AG20443 (cell line): ENCODE measurements at regions not wholly inside any gene's neighbourhood (a gene's known extent, or its start where the extent isn't known, plus 50 kb on each side); places are given as distances from the start of the nearest gene placed in this dataset.

Experiments used
- DNase-seq: peaks from one replicate; pipeline ENCODE4 v3.0.0; 2012; ENCODE audit warnings: low spot score, mixed read lengths

DNA sequence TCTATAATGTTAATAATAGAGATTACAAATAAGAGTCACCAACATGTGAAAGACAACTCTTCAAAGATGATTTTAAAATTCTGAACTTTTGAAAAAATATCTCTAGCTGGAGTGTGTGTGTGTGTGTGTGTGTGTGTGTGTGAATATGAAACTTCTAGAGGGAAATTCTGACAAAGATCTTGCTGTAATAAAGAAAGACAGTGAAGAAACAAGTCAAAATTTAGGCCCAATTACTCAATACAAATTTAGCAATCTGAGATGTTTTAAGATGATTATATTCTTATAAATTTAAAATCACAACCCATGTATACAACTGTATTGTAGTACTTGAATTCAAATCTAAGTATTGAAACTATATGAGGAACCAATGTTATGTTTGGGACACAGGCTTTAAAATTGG, 57.2 kb upstream of the UGP2 start:
- DNase-seq = no peak

DNA sequence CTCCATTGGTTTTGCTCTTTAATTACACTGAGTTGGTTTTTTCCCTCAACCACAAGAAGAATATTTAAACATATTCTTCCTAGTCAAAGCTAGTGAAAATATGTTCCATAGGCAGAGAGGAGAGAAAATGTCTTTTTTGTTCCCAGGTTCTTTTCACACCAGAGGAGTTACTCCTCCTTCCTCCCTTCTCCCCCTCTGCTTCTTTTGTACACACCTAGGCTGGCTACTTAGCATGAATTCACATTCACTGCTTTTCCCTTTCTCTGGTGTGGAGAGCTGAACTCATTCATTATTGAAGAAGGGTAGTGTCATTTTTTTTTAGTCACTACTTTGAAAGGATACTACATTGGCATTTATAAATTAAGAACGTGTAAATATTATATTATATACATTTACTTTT, 56.6 kb upstream of the UGP2 start:
- DNase-seq = no peak

DNA sequence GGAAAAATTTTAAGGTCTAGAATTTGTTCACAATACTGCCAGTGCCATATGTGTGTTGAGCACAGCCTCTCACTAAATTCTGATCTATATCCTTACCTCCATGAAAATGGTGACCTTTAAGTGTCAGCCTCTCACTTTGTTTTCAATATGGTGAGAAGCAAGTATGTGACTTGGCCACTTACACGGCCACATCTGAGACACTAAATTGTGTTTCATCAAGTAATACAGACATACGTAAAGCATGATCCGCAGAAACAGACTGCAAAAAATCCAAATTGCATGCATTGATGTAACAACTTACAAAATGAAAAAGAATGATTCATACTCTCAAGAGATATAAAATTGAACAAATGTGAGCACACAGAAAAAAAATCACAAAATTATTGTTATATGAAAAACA, 55.2 kb upstream of the UGP2 start:
- DNase-seq = no peak

DNA sequence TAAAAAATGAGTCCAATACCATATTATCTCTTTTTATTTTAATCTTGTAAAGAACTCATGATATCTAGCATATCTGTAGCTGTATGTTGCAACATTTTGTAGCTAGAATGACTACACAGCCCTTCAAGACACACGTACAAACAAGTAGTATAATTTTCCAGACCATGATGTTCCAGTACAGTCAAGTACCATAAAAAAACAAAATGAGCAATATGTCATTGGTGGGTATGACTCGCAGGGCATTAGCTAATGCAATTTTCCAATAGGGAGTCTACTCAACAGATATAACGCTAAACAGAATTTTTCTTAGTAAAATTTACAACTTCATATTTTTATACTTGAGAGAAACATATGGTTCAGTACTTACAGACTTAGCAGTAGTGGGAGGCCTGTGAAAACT, 53.6 kb upstream of the UGP2 start:
- DNase-seq = no peak

DNA sequence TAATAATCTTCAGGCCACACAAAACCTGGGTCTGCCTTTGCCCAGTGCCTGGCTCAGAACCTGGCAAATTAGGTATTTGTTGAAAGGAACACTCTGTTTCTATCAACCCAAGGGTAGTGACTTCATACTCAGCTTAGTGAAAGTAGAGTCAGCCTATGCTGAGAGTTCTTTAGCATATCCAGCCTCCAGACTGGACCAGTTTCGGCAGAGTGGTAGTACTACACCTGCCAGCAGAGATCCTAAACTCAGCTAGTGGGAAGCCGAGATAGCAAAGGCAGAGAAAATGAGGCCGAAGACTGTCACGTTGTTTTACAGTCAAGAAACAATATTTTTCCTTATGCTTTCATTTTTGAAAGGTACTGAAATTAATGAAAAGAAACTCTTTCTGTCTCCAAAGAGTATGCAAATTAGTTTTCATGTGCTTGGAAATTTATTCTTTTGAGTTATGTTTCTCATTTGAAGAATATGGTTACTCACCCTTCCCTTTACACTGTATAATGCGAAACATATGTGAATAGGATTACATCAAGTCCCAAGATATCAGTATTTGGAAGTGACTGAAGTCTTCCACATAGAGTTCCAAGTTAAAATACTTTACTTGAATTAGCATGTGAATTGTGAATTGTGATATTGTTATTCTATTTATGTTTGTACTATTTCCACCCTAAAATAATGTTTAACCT, 52.2 kb upstream of the UGP2 start:
- no peak for DNase-seq

DNA sequence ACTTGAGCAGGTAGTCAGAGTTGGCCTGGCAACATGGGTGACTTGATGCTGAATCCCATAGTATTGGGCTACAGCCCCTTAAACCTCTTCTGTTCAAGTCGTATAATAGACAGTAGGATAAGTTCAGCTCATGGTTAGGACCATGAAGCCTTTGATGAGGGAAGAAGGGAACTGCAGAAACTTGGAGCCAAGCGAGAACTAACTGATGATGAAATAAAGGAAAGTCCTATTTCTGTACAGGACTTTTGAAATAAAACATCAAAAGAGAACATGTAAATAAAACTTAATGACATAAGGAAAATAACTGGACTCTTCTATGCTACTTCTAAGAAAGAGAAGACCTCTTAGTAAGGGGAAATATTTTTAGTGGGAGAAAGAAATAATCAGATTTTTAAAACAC, 51.2 kb upstream of the UGP2 start:
- no peak for DNase-seq

DNA sequence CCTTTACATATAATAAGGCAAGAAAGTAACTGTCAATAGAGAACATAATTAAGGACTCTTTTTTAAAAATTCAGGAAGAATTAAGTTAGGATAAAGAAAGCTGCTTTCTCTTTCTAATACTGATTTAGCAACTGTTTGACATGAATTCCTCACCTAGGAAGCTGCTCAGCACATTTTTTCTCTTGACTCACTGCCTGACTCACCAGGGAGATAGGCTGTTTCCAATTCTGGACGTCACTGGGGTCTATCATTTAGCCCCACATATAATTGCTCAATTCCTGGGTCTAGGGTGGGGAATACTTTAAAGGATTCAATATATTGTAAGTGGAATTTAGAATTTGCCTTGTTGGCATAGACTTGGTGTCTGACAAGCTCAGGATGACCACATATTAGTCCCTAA, 50.8 kb upstream of the UGP2 start:
- DNase-seq = peak; percentile 81

DNA sequence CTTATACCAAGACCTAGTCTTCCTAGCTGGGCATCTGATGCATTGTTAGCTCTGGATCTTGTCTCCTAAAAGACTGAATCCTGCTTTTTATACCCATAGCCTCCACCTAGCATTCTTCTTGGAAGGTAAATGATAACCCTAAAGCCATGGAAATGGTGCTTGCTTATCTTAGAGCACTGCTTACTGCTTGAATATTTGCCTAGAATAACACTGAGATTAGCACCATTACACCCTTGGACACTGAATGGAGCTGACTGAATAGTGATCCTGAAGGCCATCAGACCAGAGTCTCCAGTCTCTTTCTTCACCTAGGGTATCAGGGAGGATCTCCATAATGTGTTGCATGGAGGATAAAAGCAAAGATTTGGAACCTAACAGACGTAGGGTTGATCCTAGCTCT, 50.3 kb upstream of the UGP2 start:
- no peak for DNase-seq
